GM21723 (cell line): ENCODE measurements at regions not wholly inside any gene's neighbourhood (a gene's known extent, or its start where the extent isn't known, plus 50 kb on each side); places are given as distances from the start of the nearest gene placed in this dataset.
"Not testable (repeated sequence)": the region's sequence is repeated elsewhere in the genome, so short reads cannot be mapped to it uniquely, and the experiment has no call there.

Source experiments
- ATAC-seq: cut with Tn5 transposase; IDR thresholded peaks from one replicate; pipeline ENCODE4 v1.9.1; 2021; ENCODE audit warnings: mild to moderate bottlenecking, moderate library complexity; ENCODE audit not compliant: unreplicated experiment

GRCh38 chr2:154960802-154961583 lies 262.5 kb downstream of the KCNJ3 start:
- ATAC-seq, result peak; percentile 95

- no peak for ATAC-seq
Observed at GRCh38 chr2:154952346-154952980, 254.0 kb downstream of the KCNJ3 start.

- not testable (repeated sequence) for ATAC-seq
Observed at GRCh38 chr2:154947416-154947815, 248.9 kb downstream of the KCNJ3 start.

GRCh38 chr2:154945984-154946383 lies 247.5 kb downstream of the KCNJ3 start:
- ATAC-seq, result no peak

GRCh38 chr2:154941379-154941778 lies 242.9 kb downstream of the KCNJ3 start:
- ATAC-seq, result no peak

GRCh38 chr2:154934213-154934612 lies 235.7 kb downstream of the KCNJ3 start:
- ATAC-seq, result no peak

GRCh38 chr2:154924531-154924930 lies 226.0 kb downstream of the KCNJ3 start:
- no peak for ATAC-seq

GRCh38 chr2:154914561-154914960 lies 216.1 kb downstream of the KCNJ3 start:
- ATAC-seq, result no peak

- no peak for ATAC-seq
Observed at GRCh38 chr2:154912215-154912614, 213.7 kb downstream of the KCNJ3 start.

- ATAC-seq, result no peak
Observed at GRCh38 chr2:154911729-154912128, 213.2 kb downstream of the KCNJ3 start.

- no peak for ATAC-seq
Observed at GRCh38 chr2:154910701-154911100, 212.2 kb downstream of the KCNJ3 start.

- no peak for ATAC-seq
Observed at GRCh38 chr2:154908327-154908726, 209.8 kb downstream of the KCNJ3 start.
